GM19397 (cell line): ENCODE measurements at regions not wholly inside any gene's neighbourhood (a gene's known extent, or its start where the extent isn't known, plus 50 kb on each side); places are given as distances from the start of the nearest gene placed in this dataset.

Experiments
- ATAC-seq: cut with Tn5 transposase; IDR thresholded peaks from one replicate; pipeline ENCODE4 v1.9.1; 2021; ENCODE audit warnings: mild to moderate bottlenecking, moderate library complexity; ENCODE audit not compliant: unreplicated experiment

GRCh38 chr3:107098864-107099263 lies 278.4 kb upstream of the CCDC54 start:
- no peak for ATAC-seq

GRCh38 chr3:107100137-107100536 lies 277.1 kb upstream of the CCDC54 start:
- no peak for ATAC-seq

- no peak for ATAC-seq
These were observed 276.7 kb upstream of the CCDC54 start for GRCh38 chr3:107100573-107100972.

- ATAC-seq: no peak
These were observed 273.5 kb upstream of the CCDC54 start for GRCh38 chr3:107103786-107104185.

GRCh38 chr3:107106316-107106715 lies 270.9 kb upstream of the CCDC54 start:
- no peak for ATAC-seq

GRCh38 chr3:107106907-107107306 lies 270.3 kb upstream of the CCDC54 start:
- ATAC-seq: no peak

GRCh38 chr3:107110596-107111305 lies 266.5 kb upstream of the CCDC54 start:
- ATAC-seq: no peak

GRCh38 chr3:107111872-107112271 lies 265.4 kb upstream of the CCDC54 start:
- no peak for ATAC-seq

- ATAC-seq: no peak
These were observed 264.9 kb upstream of the CCDC54 start for GRCh38 chr3:107112356-107112755.

- no peak for ATAC-seq
These were observed 261.0 kb upstream of the CCDC54 start for GRCh38 chr3:107116251-107116650.

GRCh38 chr3:107117156-107117555 lies 260.1 kb upstream of the CCDC54 start:
- no peak for ATAC-seq

GRCh38 chr3:107117922-107118536 lies 259.2 kb upstream of the CCDC54 start:
- ATAC-seq: no peak

- no peak for ATAC-seq
These were observed 252.4 kb upstream of the CCDC54 start for GRCh38 chr3:107124885-107125284.

- ATAC-seq: no peak
These were observed 248.3 kb upstream of the CCDC54 start for GRCh38 chr3:107128946-107129345.

GRCh38 chr3:107130089-107130700 lies 247.0 kb upstream of the CCDC54 start:
- no peak for ATAC-seq

- no peak for ATAC-seq
These were observed 244.6 kb upstream of the CCDC54 start for GRCh38 chr3:107132674-107133073.

- ATAC-seq: no peak
These were observed 243.3 kb upstream of the CCDC54 start for GRCh38 chr3:107133891-107134290.

GRCh38 chr3:107142171-107142570 lies 235.1 kb upstream of the CCDC54 start:
- no peak for ATAC-seq

GRCh38 chr3:107142786-107143575 lies 234.3 kb upstream of the CCDC54 start:
- no peak for ATAC-seq

GRCh38 chr3:107150675-107151074 lies 226.6 kb upstream of the CCDC54 start:
- no peak for ATAC-seq

- no peak for ATAC-seq
These were observed 223.3 kb upstream of the CCDC54 start for GRCh38 chr3:107153981-107154380.
